ENCODE measurements at regions not wholly inside any gene's neighbourhood (a gene's known extent, or its start where the extent isn't known, plus 50 kb on each side); places are given as distances from the start of the nearest gene placed in this dataset.

DNA sequence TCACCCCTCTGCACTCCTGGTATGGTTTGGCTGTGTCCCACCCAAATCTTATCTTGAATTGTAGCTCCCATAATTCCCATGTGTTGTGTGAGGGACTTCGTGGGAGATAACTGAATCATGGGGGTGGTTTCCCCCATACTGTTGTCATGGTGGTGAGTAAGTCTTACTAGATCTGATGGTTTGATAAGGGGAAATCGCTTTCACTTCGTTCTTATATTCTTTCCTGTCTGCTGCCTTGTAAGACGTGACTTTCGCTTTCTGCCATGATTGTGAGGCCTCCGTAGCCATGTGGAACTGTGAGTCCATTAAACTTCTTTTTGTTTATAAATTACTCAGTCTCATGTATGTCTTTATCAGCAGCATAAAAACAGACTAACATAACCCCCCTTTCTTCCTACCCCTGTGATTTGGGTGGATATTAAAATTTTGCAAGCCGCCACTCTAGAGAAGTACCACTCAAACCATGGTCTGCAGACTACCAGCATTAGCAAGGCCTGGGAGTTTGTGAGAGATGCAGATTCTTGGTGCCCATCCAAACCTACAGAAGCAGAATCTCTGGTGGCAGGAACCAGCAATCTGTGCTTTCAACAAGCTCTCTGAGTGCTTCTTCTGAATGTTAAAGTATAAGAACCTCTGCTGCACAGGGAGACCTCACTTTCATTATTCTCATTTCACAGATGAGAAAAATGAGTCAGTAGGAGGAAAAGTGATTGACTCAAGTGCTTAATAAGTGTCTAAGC lies 999.5 kb upstream of the EEF2KMT start:
- Mint-ChIP-seq H3K4me1 (no peaks in the 10 kb centered on the region), H3K9me3 (peaks cover 0 to 17% (median 4%) of the 10 kb centered on the region in 5 donors), H3K4me3 (no peak overlapping the region), H3K27me3 (no peaks in the 10 kb centered on the region), H3K27ac (no peak overlapping the region), H3K36me3 (no peaks in the 10 kb centered on the region)
- Histone ChIP-seq H3K9me3 (ENCODE audit: low read length) (no peaks in the 10 kb centered on the region), H3K4me1 (ENCODE audit: insufficient read depth, low read length) (no peaks in the 10 kb centered on the region), H3K27me3 (ENCODE audit: insufficient read depth, low read length, poor library complexity, severe bottlenecking) (no peaks in the 10 kb centered on the region), H3K27ac (ENCODE audit: low read depth, low read length) (no peak overlapping the region), H3K4me3 (ENCODE audit: low read length) (no peak overlapping the region), H3K36me3 (ENCODE audit: insufficient read depth, low read length) (no peaks in the 10 kb centered on the region)
- CTCF ChIA-PET, result no interaction called here
- POLR2A ChIA-PET, result no interaction called here
- no peak for DNase-seq

DNA sequence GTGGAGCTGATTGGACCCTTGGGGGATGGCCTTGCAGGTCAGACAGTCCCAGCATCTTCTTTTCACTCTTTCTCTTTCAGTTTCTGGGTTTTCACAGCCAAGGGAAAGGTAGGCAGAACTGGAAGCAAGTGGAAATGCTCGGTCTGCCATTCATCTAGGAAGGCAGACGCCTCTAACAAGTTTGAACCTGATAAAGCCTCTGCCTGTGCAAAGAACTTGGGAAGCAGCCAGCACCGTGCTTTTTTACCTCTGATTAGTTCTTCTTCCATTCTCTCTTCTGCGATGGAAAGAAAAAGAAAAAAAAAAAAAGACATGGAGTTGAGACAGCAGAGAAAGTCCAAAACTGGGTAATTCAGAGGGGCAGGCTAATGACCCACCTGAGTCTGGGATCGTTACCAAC lies 997.8 kb upstream of the EEF2KMT start:
- Mint-ChIP-seq H3K4me1 (no peaks in the 10 kb centered on the region), H3K27me3 (no peaks in the 10 kb centered on the region), H3K9me3 (peaks cover 0 to 19% (median 6%) of the 10 kb centered on the region in 5 donors), H3K36me3 (no peaks in the 10 kb centered on the region), H3K4me3 (no peak overlapping the region), H3K27ac (no peak overlapping the region)
- ChIA-PET POLR2A (no interaction called here), CTCF (no interaction called here)
- no peaks in the 10 kb centered on the region for H3K36me3 ChIP-seq (ENCODE audit: insufficient read depth, low read length)
- H3K27me3 ChIP-seq (ENCODE audit: insufficient read depth, low read length, poor library complexity, severe bottlenecking), result no peaks in the 10 kb centered on the region
- H3K4me1 ChIP-seq (ENCODE audit: insufficient read depth, low read length), result no peaks in the 10 kb centered on the region
- H3K27ac ChIP-seq (ENCODE audit: low read depth, low read length), result no peak overlapping the region
- no peaks in the 10 kb centered on the region for H3K9me3 ChIP-seq (ENCODE audit: low read length)
- no peak for DNase-seq
- no peak overlapping the region for H3K4me3 ChIP-seq (ENCODE audit: low read length)

DNA sequence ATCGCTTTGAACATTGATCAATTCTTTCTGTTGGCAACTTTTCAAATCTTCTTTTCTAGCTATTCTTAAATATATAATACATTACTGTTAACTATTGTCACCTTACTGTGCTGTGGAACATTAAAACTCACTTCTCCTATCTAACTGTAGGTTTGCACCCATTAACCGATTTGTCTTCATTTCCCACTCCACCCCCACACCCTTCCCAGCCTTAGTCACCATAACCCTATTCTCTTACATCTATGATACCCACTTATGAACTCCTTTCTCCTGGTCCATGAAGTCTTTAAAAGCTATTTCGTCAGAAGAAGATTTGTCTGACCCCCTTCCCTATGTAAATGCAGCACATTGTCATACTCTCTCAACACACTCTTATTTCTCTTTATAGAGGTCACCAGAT lies 993.4 kb upstream of the EEF2KMT start:
- H3K27me3 Mint-ChIP-seq, result no peaks in the 10 kb centered on the region
- H3K4me1 Mint-ChIP-seq, result no peaks in the 10 kb centered on the region
- H3K9me3 Mint-ChIP-seq, result peaks cover 5 to 15% (median 10%) of the 10 kb centered on the region in 5 donors
- no peaks in the 10 kb centered on the region for H3K9me3 ChIP-seq (ENCODE audit: low read length)
- DNase-seq, result no peak
- H3K36me3 ChIP-seq (ENCODE audit: insufficient read depth, low read length), result no peaks in the 10 kb centered on the region
- no peak overlapping the region for H3K4me3 ChIP-seq (ENCODE audit: low read length)
- ChIA-PET CTCF (no interaction called here), POLR2A (no interaction called here)
- H3K4me1 ChIP-seq (ENCODE audit: insufficient read depth, low read length), result no peaks in the 10 kb centered on the region
- no peak overlapping the region for H3K4me3 Mint-ChIP-seq
- H3K27ac ChIP-seq (ENCODE audit: low read depth, low read length), result no peak overlapping the region
- no peaks in the 10 kb centered on the region for H3K36me3 Mint-ChIP-seq
- peak overlapping the region in 1 of 8 donors; percentile 54 for H3K27ac Mint-ChIP-seq
- H3K27me3 ChIP-seq (ENCODE audit: insufficient read depth, low read length, poor library complexity, severe bottlenecking), result no peaks in the 10 kb centered on the region

DNA sequence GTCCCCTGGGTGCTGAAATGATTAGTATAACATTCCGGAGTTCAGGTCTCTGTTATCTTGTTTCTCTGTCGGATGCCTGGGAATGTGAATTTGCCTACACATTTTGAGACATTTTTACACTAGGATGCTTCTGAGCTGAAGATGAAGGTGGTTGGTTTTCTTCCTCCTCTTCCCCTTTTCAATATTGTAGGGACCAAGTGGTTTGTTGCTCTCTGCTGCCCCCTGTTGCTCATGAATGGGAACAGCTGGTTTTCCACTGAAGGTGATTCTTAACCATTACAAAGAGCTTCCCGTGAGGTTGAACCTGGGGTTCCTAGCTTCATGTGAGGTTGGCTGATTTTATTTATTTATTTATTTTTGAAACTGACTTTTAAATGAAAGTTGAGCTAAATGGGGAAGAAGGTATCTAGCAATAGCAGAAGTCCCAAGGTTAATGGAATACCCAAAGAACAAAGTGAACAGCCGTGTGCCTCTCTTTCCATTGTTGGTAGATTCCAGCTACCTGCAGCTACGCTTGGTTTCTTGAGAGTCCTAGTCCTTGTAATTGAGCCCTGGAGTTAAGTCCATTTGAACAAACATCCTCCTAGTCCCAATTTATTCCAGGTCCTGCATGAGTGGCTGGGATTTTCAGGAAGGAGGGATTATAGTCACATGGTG lies 983.9 kb upstream of the EEF2KMT start:
- CTCF ChIA-PET, result interaction anchor here (0.6 kb wide), 1 partner anchor 298 kb away, joined by 3 read pairs; no protein-coding TSS in a partner anchor

DNA sequence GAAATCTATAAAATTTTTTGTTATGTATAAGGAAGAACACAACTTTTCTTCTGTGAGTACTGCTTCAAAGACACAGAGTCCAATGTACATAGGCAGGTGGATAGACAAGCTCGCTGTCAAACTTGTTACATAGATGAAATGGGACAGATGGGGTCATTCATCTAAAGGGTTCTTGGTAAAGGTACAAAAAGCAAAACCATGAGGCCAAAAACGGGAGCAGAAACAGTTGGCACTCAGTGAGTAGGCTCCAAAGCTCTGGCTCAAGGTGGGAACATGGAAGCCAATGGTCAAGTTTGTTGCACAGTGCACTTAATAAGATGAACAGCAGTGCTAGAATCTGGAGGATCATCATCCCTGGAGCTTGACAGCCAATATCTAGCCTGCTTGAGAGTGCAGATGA lies 979.0 kb upstream of the EEF2KMT start:
- Histone ChIP-seq H3K36me3 (ENCODE audit: insufficient read depth, low read length) (no peaks in the 10 kb centered on the region), H3K27ac (ENCODE audit: low read depth, low read length) (no peak overlapping the region), H3K9me3 (ENCODE audit: low read length) (no peaks in the 10 kb centered on the region), H3K4me1 (ENCODE audit: insufficient read depth, low read length) (no peaks in the 10 kb centered on the region), H3K27me3 (ENCODE audit: insufficient read depth, low read length, poor library complexity, severe bottlenecking) (no peaks in the 10 kb centered on the region), H3K4me3 (ENCODE audit: low read length) (no peak overlapping the region)
- peaks cover 0 to 3% of the 10 kb centered on the region in 2 donors for H3K27me3 Mint-ChIP-seq
- no peak for DNase-seq
- no peak overlapping the region for H3K4me3 Mint-ChIP-seq
- H3K27ac Mint-ChIP-seq, result no peak overlapping the region
- CTCF ChIA-PET, result no interaction called here
- no peaks in the 10 kb centered on the region for H3K36me3 Mint-ChIP-seq
- peaks cover 3 to 9% (median 7%) of the 10 kb centered on the region in 5 donors for H3K9me3 Mint-ChIP-seq
- H3K4me1 Mint-ChIP-seq, result no peaks in the 10 kb centered on the region
- POLR2A ChIA-PET, result no interaction called here

More for the DNA sequence above, 983.9 kb upstream of the EEF2KMT start:
- no peak for DNase-seq
- Mint-ChIP-seq H3K27ac (no peak overlapping the region), H3K4me1 (no peaks in the 10 kb centered on the region), H3K36me3 (no peaks in the 10 kb centered on the region), H3K4me3 (no peak overlapping the region), H3K9me3 (peaks cover 0 to 25% (median 11%) of the 10 kb centered on the region in 5 donors), H3K27me3 (peaks cover 0 to 3% of the 10 kb centered on the region in 2 donors)
- no peak overlapping the region for H3K4me3 ChIP-seq (ENCODE audit: low read length)
- no peaks in the 10 kb centered on the region for H3K9me3 ChIP-seq (ENCODE audit: low read length)
- H3K4me1 ChIP-seq (ENCODE audit: insufficient read depth, low read length), result no peaks in the 10 kb centered on the region
- no peaks in the 10 kb centered on the region for H3K36me3 ChIP-seq (ENCODE audit: insufficient read depth, low read length)
- H3K27ac ChIP-seq (ENCODE audit: low read depth, low read length), result no peak overlapping the region
- no peaks in the 10 kb centered on the region for H3K27me3 ChIP-seq (ENCODE audit: insufficient read depth, low read length, poor library complexity, severe bottlenecking)
- POLR2A ChIA-PET, result no interaction called here

DNA sequence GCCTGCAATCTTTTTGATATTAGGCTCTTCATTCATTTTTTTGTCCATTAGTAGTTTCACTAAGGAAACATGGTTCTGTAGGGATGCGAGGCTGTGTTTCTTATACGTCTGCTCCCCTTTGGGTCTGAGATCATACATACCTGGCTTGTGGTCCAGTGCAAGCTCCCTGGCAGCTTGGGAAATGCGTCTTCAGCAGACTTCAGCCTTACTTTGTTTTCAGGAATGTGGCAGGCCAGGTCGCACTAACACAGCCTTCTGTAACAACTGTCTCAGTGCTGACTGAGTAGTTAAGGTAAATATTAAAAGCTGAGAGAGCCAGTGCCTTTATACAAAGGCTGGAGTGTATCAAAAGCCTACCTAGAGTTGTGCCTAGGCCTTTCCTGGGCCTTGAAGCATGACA lies 970.5 kb upstream of the EEF2KMT start:
- H3K27me3 ChIP-seq (ENCODE audit: insufficient read depth, low read length, poor library complexity, severe bottlenecking), result no peaks in the 10 kb centered on the region
- H3K36me3 ChIP-seq (ENCODE audit: insufficient read depth, low read length), result no peaks in the 10 kb centered on the region
- no peak overlapping the region for H3K27ac ChIP-seq (ENCODE audit: low read depth, low read length)
- no peak for DNase-seq
- Mint-ChIP-seq H3K4me1 (no peaks in the 10 kb centered on the region), H3K4me3 (no peak overlapping the region), H3K27ac (no peak overlapping the region), H3K36me3 (no peaks in the 10 kb centered on the region), H3K27me3 (no peaks in the 10 kb centered on the region), H3K9me3 (peaks cover 2 to 28% (median 3%) of the 10 kb centered on the region in 5 donors)
- ChIA-PET CTCF (no interaction called here), POLR2A (no interaction called here)
- H3K4me3 ChIP-seq (ENCODE audit: low read length), result no peak overlapping the region
- H3K9me3 ChIP-seq (ENCODE audit: low read length), result no peaks in the 10 kb centered on the region
- H3K4me1 ChIP-seq (ENCODE audit: insufficient read depth, low read length), result no peaks in the 10 kb centered on the region

DNA sequence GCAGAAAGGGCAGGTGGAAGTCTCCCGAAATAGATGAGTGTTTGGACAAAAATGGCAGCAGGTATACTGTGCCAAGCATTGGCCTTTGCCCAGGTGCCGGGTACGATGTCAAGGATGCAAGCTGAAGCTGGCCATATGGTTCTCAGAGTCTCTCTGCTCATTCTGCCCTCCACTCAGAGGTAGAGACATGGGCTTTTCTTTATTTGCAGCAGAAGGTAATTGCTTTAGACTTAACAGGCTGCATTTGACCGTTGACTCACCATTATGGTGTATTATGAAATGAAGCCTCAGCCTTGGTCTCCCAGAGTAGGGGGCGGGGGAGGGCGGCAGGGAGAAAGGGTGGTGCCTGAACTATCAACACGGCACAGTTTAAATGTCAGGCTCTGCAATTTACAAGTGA lies 969.1 kb upstream of the EEF2KMT start:
- H3K9me3 ChIP-seq (ENCODE audit: low read length), result no peaks in the 10 kb centered on the region
- no peaks in the 10 kb centered on the region for H3K4me1 ChIP-seq (ENCODE audit: insufficient read depth, low read length)
- H3K36me3 ChIP-seq (ENCODE audit: insufficient read depth, low read length), result no peaks in the 10 kb centered on the region
- no peak overlapping the region for H3K27ac Mint-ChIP-seq
- ChIA-PET CTCF (no interaction called here), POLR2A (no interaction called here)
- H3K9me3 Mint-ChIP-seq, result peaks cover 2 to 22% (median 3%) of the 10 kb centered on the region in 5 donors
- no peaks in the 10 kb centered on the region for H3K27me3 Mint-ChIP-seq
- no peak overlapping the region for H3K4me3 Mint-ChIP-seq
- no peaks in the 10 kb centered on the region for H3K36me3 Mint-ChIP-seq
- no peaks in the 10 kb centered on the region for H3K4me1 Mint-ChIP-seq
- no peak for DNase-seq
- H3K27ac ChIP-seq (ENCODE audit: low read depth, low read length), result no peak overlapping the region
- no peaks in the 10 kb centered on the region for H3K27me3 ChIP-seq (ENCODE audit: insufficient read depth, low read length, poor library complexity, severe bottlenecking)
- no peak overlapping the region for H3K4me3 ChIP-seq (ENCODE audit: low read length)

DNA sequence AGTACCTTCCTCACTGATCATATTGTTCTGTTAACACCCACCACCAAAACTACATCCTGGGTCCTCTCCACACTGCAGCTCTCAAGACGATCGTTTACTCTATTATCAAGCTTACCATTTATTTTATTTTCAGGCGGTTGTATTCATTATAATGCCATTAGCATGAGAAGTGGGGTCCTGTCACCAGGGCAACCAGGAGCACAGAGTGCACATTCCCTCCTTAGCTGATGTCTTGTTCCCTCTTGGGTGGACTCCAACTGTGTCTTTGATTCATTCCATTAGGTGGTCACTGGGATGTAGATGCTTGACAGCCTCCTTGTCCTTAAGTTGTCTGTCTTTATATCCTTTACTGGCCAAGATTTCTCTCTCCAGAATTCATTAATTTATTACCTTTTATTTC lies 965.9 kb upstream of the EEF2KMT start:
- Histone ChIP-seq H3K4me1 (ENCODE audit: insufficient read depth, low read length) (no peaks in the 10 kb centered on the region), H3K36me3 (ENCODE audit: insufficient read depth, low read length) (no peaks in the 10 kb centered on the region), H3K9me3 (ENCODE audit: low read length) (no peaks in the 10 kb centered on the region), H3K27me3 (ENCODE audit: insufficient read depth, low read length, poor library complexity, severe bottlenecking) (no peaks in the 10 kb centered on the region), H3K4me3 (ENCODE audit: low read length) (no peak overlapping the region), H3K27ac (ENCODE audit: low read depth, low read length) (no peak overlapping the region)
- no peaks in the 10 kb centered on the region for H3K36me3 Mint-ChIP-seq
- no peak overlapping the region for H3K27ac Mint-ChIP-seq
- DNase-seq, result no peak
- no peaks in the 10 kb centered on the region for H3K27me3 Mint-ChIP-seq
- POLR2A ChIA-PET, result no interaction called here
- CTCF ChIA-PET, result no interaction called here
- H3K9me3 Mint-ChIP-seq, result peaks cover 0 to 19% (median 9%) of the 10 kb centered on the region in 5 donors
- no peak overlapping the region for H3K4me3 Mint-ChIP-seq
- no peaks in the 10 kb centered on the region for H3K4me1 Mint-ChIP-seq
